ENCODE measurements at regions not wholly inside any gene's neighbourhood (a gene's known extent, or its start where the extent isn't known, plus 50 kb on each side); places are given as distances from the start of the nearest gene placed in this dataset.

DNA sequence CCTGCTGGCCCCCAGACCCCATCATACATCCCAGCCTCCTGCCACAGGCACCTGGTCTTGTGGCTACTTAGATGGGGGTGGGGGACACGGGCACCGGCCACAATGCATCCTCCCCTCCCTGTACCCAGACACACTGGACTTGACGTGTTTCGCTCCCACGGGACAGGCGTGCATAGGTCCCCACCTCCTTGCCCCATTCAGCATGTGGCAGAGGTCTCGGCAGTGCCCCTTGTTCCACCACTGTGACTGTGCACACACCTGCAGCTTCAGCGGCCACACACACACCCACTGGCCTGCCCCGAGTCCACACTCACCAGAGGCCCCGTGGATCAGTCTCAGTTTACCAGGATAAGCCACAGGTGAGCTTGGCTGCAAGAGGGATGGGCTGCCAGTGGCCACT lies 109.6 kb downstream of the ENGASE start:
- DNase-seq (ENCODE audit: low read depth in 2 of 3, low spot score in 1 of 3): no peak

DNA sequence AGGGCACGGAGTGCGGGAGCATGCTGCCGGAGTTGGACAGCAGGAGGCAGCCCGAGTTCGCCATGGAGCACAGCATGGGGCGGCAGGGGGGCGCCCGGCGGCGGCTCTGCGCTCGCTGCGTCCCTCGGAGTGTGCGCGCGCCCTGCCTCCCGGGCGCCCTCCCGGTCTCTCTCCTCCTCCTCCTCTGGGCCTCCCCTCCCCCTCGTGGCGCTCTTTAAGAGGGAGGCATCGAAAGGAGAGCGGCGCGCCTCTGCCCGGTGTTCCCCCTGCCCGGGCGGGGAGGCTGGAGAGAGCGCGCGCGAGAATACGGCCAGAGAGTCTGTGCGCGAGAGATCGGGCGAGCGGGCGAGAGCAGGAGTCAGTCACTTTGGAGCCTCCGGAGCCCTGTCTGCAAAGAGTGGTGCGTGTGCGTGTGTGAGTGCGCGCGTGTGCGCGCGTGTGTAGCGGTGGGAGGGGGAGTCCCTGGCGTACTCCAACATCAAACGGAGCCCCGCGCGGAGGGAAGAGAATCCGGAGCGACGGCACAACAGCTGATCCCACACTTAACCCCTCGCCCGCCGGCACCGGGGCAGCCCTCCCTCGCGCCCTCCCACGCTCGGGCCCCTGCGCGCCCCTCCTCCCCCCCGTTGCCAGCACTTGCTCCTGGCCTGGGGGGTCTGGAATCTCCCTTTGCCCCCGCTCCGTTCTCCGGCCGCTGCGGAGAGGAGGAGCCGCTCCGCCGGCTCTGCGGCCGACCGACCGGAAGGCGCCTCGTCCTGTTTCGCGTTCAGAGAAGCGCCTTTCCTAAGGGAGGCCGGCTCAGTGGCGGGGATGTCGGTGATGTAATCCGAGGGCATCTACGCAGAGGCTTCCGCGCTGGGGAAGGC lies 108.9 kb downstream of the ENGASE start:
- no peak for DNase-seq (ENCODE audit: low read depth in 2 of 3, low spot score in 1 of 3)

DNA sequence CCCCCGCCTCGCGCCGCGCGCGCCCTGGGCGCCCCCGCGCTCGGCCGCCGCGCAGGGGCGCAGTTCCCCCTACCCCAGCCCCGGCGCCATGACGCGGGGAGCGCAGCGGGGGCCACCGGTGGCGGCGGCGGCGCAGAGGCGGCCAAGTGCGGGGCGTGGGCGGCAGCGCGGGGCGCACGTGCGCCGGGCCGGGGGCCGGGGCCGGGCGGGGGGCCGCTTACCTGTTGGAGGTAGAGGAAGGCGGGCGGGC lies 108.3 kb downstream of the ENGASE start:
- no peak for DNase-seq (ENCODE audit: low read depth in 2 of 3, low spot score in 1 of 3)

DNA sequence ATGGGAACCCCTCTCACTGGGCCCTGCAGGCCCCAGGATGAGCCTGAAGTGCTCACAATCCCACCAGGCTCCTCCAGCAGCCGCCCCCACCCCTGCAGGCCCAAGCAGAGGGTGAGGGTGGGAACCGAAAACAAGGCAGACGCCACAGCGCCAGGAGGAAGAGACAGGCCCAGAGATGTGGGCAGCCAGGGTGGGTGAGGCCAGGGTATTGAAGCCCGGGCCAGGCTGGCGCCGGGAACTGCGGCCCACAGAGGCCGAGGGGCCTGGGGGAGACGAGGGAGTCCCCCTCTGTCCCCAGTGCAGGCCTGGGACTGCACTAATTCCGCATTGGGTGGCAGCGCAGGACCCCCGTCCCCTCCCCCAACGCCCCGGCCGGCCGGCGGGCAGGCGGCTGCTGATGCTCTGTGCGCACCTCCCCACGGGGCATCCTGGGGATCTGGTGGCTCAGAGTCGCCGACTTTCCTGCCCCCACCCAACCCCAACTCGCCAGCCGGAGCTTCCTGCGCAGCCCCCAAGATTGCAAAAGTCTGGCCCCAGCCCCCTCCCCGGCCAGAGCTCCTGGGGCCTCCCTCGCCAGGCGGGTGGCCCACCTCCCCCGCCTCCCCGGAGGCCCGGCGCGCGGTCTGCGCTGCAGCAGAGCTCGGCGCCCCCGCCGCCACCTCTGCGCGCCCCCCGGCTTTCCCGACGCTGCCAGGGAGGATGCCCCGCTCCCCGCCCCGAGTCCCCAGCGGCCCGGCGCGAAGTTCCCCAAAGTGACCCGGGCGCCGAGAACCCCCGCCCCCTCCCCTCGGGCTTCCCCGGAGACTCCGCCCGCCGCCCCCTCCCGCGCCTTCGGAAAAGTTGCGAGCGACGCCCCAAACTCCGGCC lies 107.8 kb downstream of the ENGASE start:
- no peak for DNase-seq (ENCODE audit: low read depth in 2 of 3, low spot score in 1 of 3)

DNA sequence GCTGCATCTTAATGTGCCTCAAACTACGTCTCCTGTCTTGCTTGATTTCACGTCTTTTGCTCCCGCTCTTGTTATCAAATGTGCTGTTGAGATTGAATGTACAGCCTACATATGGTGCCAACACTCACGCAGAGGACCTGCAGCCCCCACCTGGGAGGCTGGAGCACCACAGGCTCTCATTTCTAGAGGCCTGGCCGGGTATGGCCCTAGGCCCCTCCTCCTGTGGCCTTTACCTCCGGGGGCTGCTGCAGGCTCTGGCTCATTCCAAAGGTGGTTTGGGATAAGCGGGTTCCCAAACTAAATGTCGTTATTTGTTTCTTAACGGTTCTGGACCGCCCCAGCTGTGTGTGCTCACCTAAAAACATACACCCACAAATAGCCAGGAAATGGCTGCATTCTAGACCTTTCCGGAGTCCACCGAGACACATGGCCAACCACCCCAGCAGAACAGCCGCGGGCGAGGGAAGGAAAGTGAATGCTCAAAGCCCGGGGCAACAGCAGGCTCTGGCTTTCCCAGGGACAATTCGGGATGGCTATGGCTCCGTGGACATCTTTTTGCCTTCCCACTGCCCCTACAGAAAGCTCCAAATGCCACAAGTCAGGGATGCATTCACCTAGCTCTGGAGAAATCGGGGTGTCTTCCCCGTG lies 105.9 kb downstream of the ENGASE start:
- DNase-seq (ENCODE audit: low read depth in 2 of 3, low spot score in 1 of 3): no peak

DNA sequence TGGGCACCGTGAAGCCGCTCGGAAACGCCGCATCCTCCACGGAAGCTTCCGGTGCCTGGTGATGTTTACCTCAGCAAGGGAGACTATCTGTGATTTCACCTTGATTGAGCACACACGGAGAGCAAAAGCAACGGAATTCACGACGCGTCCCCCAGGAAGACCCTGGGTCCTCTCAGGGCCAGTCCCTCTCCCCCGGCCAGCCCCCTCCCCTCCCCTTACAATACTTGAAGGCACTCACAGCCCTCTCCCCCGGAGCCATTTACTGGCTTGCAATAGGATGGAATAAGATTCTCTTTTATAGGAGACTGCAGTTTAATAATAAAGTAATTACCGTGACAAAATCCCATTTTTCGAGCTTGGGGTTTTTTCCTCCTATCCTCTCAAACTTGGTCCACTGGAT lies 104.7 kb downstream of the ENGASE start:
- DNase-seq (ENCODE audit: low read depth in 2 of 3, low spot score in 1 of 3): no peak

DNA sequence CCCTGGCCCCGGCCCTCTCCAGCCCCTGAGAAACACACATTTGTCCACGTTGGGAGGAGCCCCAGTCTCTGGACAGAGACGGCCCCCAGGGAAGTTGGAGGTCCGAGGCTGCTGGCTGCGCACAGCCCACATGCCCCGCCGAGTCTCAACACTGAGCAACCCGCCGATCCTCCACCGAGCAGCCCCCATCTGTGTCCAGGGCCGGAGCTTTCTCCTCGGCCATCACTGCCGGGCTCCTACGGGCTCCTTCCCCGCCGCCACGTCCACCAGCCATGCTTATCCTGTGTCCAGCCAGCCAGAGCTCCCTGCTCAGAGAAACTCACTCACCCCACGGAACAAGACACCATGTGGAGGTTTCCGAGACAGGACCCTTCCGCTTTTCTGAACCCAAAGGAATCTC lies 103.3 kb downstream of the ENGASE start:
- DNase-seq (ENCODE audit: low read depth in 2 of 3, low spot score in 1 of 3): no peak

DNA sequence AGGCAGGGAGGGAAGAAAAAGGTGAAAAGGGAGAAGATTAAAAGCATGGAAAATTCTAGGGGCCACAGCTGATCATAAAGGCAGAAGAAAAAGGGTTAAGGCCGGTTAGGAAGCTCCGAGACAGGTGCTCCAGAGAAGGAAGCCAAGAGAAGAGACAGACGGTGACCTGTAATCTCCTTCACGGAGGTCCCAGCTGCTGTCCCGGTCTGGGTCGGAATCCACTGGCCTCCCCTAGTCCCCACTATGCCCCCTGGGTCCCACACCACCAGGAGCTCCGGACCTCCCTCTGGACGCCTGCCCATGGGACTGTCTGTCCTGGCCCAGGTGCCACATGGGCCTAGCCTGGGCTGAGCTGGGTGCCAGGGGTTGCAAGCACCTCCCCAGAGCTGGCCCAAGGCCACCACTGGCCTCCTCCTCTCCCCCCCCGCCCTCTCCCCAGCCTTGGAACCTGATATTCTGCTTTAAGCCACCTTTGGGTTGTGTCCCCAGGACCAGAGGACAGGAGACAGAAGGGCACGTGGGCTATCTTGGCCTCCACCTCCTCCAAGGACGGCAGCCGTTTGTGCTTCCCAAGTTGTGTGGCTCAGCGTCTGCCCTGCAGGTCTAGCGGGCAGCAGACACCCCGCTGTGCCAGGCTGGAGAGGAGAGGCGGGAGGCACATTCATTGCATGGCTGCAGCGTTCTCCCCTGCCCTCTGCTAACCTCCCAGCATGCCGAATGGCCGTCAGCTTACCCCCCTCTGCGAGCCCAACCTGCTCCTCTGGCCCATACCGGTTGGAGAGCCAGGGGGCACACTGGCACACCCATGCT lies 102.4 kb downstream of the ENGASE start:
- no peak for DNase-seq (ENCODE audit: low read depth in 2 of 3, low spot score in 1 of 3)

DNA sequence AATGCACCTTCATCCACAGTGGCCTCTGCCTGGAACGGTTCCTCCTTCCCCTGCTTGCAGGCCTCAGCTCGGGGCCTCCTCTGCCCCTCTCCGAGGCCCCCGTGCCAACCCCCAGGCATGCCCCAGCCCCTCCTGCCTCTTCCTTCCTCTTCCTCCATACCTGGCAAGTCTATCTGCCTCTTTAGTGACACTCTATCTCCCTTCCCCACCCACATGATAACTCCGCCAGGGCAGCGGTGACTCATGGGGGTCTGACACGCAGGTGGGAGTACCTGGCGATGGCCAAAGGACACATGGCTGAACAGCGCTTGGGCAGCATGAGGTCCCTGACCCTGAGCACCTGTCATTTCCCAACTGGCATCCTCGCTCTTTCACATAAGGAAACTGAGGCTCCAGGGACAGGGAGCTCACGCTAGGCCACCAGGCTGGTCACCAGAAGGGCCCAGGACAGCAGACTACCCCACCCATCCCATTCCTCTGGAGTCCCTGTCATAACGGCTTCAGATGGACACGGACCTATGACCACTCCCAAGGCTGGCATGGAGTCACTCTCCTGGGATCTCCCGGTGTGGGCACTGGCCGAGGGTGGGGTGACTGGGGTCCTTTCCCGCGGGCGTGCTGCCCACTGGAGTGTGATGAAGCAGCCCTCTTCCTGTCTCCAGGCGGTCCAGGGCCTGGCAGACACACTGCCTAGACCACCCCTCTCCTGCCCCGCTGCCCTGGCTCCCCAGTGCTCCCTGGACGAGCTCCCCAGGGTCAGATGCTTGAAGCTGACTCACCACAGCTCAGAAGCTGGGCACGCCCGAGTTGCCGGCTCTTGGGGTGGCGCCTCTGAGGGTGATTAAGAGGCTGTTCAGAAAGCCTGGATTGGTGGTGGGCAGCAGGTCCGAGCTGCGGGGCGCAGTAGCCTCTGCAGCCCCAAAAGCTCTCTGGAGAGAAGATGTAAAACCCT lies 100.6 kb downstream of the ENGASE start:
- no peak for DNase-seq (ENCODE audit: low read depth in 2 of 3, low spot score in 1 of 3)

DNA sequence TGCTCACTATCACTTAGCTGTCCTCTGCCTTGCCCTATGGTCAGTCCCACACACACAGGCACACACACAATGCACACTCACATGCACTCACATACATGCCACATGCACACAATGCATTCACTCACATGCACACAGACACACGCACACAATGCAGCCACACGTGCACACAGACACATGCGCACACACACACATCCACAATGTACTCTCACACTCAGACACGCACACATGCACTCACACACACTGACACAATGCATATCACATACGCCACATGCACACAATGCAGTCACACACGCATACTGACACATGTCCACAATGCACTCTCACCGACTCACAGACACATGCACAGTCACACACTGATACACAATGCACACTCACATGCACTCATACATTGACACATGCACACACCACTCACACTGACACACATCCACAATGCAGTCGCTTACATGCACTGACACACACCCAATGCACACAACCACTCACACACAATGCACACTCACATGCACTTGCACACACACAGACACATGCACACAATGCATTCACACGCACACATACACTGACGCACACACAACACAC lies 99.7 kb downstream of the ENGASE start:
- no peak for DNase-seq (ENCODE audit: low read depth in 2 of 3, low spot score in 1 of 3)

DNA sequence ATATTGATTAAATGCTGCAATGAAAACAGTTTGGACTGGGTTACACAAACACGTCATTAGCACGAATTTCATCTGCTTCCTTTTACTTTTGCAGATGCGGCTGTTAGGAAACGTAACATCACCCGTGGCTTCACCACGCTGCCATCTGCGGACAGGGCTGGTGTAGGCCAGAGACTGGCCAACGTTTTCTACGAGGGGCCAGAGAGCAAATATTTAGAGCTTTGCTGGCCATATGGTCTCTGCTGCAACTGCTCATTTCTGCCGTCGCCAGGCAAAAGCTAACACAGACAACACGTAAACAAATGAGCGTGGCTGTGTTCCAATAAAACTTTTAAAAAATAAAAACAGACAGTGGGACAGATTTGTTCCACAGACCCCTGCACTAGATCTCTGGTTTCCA lies 96.6 kb downstream of the ENGASE start:
- DNase-seq (ENCODE audit: low read depth in 2 of 3, low spot score in 1 of 3): no peak

DNA sequence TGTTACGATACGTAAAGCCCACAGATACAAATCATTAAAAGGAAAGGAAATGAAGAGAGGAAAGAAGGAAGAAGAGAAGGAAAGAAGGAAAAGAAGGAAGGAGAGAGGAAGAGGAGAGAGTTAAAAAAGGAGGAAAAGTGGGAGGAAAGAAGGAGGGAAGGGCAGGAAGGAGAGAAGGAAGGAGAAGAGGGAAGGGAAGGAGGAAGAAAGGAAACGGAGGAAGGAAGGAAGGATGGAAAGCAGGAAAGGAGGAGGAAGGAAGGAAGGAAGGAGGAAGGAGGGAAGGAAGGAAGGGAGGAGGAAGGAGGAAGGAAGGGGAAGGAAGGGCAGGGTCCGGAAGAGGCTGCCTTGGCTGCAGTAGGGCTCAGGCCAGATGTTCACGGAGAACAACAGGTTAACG lies 95.2 kb downstream of the ENGASE start:
- no peak for DNase-seq (ENCODE audit: low read depth in 2 of 3, low spot score in 1 of 3)

DNA sequence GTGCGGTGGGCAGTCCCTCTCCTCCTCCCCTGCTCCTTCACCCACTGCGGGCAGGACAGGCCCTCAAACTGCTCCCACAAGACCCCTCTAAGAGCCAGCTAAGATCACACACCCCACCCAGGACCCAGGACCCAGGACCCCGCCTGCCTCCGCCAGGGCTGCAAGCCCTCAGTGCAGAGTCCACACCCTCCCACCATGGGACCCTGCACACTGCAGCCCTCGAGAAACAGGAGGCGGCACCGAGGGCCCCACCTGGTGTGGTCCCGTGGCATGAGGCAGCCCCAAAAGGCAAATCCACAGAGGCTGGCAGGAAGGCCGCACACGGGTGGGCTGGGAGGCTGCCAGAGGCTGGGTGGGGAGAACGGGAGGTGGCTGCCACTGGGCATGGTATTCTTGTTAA lies 94.7 kb downstream of the ENGASE start:
- DNase-seq (ENCODE audit: low read depth in 2 of 3, low spot score in 1 of 3): no peak

DNA sequence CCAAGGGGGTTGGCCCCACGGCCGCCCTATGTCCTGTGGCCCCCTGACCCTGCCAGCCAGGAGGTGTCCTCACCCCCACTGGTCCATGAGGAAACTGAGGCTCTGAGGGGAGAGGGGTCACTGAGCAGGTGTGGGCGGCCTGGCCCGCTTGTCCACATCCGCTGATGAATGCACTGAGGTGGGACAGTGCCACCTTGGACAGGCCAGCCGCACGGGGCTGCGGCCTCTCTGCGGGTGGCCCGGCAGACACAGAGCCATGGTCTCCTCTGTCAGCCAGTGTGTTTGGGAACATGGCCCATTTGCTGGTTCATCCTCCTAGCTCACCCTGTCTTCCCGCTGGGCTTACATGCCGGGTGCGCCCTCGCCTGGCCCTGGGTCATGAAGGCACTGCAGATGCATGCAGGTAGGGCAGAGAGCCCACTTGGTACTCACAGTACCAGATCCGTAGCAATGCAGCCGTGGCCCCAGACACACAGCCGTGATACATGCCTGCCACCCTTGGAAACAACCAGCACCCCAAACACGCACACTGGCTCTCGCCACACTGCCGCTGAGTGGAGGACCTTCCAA lies 93.9 kb downstream of the ENGASE start:
- no peak for DNase-seq (ENCODE audit: low read depth in 2 of 3, low spot score in 1 of 3)

DNA sequence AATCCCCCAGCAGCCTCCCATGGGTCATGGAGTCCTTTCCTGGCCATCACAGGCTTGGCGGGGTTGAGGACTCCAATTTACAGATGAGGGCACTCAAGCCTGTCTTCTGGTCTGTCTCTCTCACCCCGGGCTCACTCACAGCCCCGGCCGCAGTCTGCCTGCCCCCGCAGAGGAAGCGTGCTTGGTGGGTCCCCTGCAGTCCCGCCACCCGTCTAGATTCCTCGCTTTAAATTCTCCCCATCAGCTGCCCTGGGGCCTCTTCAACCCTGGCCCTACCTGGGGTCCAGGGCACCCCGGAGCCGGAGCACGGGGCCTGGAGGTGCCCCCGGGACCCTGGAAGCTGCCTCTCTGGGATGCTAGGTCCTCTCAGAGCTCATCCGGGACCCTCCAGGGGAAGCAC lies 92.9 kb downstream of the ENGASE start:
- DNase-seq (ENCODE audit: low read depth in 2 of 3, low spot score in 1 of 3): no peak

DNA sequence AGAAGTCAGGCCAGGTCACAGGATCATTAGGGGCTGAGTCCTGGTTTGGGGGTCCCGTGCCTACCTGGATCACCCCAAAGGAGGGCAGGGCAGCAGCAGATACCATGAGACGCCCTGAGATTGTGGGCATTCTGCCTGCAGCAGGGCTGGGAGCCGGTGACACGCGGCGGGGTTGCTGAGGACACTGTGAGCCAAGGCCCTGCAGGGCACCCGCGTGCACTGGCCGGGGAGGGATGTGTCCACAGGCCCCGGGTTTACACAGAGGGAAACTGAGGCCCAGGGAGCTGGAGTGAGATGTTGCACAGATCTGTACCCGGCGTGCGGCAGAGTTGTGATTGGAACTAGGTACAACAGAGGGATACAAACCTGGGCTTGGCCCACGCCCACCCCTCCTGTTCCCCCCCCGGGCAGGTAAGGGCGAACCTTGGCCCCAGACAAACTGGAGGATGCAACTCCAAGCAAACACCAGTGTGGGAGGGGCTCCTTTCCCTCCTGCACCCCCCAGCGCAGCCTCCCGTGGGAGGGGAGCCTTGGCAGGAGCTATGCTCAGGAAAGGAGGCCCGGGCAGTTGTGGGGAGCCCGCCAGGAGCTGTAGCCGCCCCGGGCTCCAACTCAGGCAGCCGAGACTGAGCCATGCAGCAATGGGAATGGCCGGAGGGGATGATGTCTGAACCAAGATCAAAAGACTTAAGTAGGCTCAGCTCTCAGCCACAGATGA lies 91.3 kb downstream of the ENGASE start:
- no peak for DNase-seq (ENCODE audit: low read depth in 2 of 3, low spot score in 1 of 3)

DNA sequence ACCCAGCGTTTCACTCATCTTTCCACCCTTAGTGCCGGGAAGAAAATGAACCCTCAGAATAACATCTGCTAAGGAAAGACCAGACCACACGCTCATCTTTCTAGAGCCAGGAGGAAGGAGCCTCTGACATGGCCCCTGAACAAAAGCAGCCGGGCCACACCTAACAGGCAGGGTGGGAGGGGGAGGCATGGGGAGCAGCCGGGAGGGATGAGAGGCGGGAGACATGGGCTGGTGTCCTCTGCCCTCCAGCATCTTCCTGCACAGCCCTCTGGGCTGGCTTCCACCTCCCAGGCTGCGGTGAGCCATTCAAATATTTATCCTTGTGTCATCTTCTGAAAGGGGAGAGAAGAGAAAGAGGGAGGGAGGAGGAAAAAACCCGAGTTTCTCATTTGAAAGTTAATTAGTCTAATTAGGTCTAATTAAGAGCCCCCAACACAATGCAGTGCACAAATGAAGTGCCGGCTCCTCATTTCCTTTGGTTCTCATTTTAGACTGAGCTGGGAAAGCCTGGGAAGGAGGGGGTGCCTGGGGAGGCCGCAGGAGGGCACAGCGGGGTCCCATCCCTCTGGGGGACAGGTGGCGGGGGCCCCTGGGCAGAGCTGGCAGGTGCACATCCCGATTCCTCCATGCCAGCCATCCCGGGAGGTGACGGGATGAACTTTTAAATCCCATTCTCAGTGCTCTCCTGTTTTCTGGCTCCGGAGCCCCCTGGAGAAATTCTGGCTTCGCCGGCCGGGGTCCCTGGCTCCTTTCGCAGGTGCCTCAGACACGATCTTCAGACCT lies 90.5 kb downstream of the ENGASE start:
- DNase-seq (ENCODE audit: low read depth in 2 of 3, low spot score in 1 of 3): no peak

DNA sequence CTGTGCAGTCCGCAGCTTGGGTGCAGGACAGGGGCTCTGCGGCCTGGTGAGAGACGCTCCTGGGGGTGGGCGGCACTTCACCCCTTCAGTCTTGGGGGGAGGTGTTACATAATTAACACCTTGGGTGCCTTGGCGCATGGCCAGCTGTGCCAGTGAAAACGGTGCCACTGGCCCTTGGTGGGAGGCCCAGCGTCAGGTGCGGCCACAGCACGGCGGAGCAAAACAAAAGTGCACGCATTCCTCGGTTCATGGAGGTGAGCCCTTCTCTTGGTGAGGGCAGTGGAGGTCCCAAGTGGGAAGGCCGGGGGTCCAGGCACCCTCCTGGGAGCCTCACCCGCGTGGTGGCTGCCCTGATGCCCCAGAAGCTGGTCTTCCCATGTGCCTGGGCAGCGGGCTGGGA lies 89.8 kb downstream of the ENGASE start:
- no peak for DNase-seq (ENCODE audit: low read depth in 2 of 3, low spot score in 1 of 3)

Measured in stimulated activated CD4-positive, alpha-beta T cell treated with anti-CD3 and anti-CD28 coated beads, Interleukin-12 subunit alpha, Interleukin-12 subunit beta, amount 100 ng/mL, for 48 hours (primary cell).